Astrocyte (in vitro differentiated cells and primary cell): ENCODE measurements at regions not wholly inside any gene's neighbourhood (a gene's known extent, or its start where the extent isn't known, plus 50 kb on each side); places are given as distances from the start of the nearest gene placed in this dataset.

Experiments used
- DNase-seq: peaks from one replicate; pipeline ENCODE4 v3.0.0-alpha.2; 2010; ENCODE audit warnings: low read depth
- FAIRE-seq: peaks from 2 replicates; lab custom pipeline; 2011; peaks lifted over from hg19 to GRCh38; lab: Jason Lieb, UNC
- H2AFZ ChIP-seq: 2 replicates; pipeline ENCODE4 v1.6.0; 2012; ENCODE audit warnings: low read depth, low read length, inconsistent platforms
- H3K27ac ChIP-seq: 2 replicates; pipeline ENCODE4 v1.5.1; 2011; ENCODE audit warnings: low read depth, low read length, inconsistent platforms
- H3K27me3 ChIP-seq: 2 replicates; pipeline ENCODE4 v1.6.0; 2011; ENCODE audit warnings: low read length, inconsistent platforms; ENCODE audit not compliant: insufficient read depth
- H3K36me3 ChIP-seq: 2 replicates; pipeline ENCODE4 v1.5.1; 2011; ENCODE audit warnings: low read length, inconsistent platforms; ENCODE audit not compliant: insufficient read depth
- H3K4me1 ChIP-seq: 2 replicates; pipeline ENCODE4 v1.5.1; 2011; ENCODE audit warnings: low read length, inconsistent platforms; ENCODE audit not compliant: insufficient read depth
- H3K4me2 ChIP-seq: 2 replicates; pipeline ENCODE4 v1.6.0; 2012; ENCODE audit warnings: low read length, inconsistent platforms
- H3K4me3 ChIP-seq: 2 replicates; pipeline ENCODE4 v1.5.1; 2011; ENCODE audit warnings: low read depth, mild to moderate bottlenecking, low read length, inconsistent platforms; ENCODE audit not compliant: insufficient read depth
- H3K79me2 ChIP-seq: 2 replicates; pipeline ENCODE4 v1.6.0; 2012; ENCODE audit warnings: mild to moderate bottlenecking, low read length, inconsistent platforms; ENCODE audit not compliant: insufficient read depth
- H3K9ac ChIP-seq: 2 replicates; pipeline ENCODE4 v1.6.0; 2012; ENCODE audit warnings: mild to moderate bottlenecking, low read length, inconsistent platforms
- H3K9me3 ChIP-seq: 2 replicates; pipeline ENCODE4 v1.5.1; 2012; ENCODE audit warnings: low read depth, mild to moderate bottlenecking, low read length, inconsistent platforms; ENCODE audit not compliant: insufficient read depth
- H4K20me1 ChIP-seq: 2 replicates; pipeline ENCODE4 v1.6.0; 2012; ENCODE audit warnings: low read length, inconsistent platforms; ENCODE audit not compliant: insufficient read depth
- H3K27ac Mint-ChIP-seq: one replicate; pipeline ENCODE4 v1.8.0; 2021; ENCODE audit warnings: mild to moderate bottlenecking, mixed read lengths; ENCODE audit not compliant: unreplicated experiment
- H3K27me3 Mint-ChIP-seq: one replicate; pipeline ENCODE4 v1.8.0; 2021; ENCODE audit warnings: low read depth, mixed read lengths; ENCODE audit not compliant: unreplicated experiment
- H3K36me3 Mint-ChIP-seq: one replicate; pipeline ENCODE4 v1.8.0; 2021; ENCODE audit warnings: low read depth, mixed read lengths; ENCODE audit not compliant: unreplicated experiment
- H3K4me1 Mint-ChIP-seq: one replicate; pipeline ENCODE4 v1.8.0; 2021; ENCODE audit warnings: low read depth, mixed read lengths; ENCODE audit not compliant: unreplicated experiment
- H3K4me3 Mint-ChIP-seq: one replicate; pipeline ENCODE4 v1.8.0; 2021; ENCODE audit warnings: mild to moderate bottlenecking, moderate library complexity, mixed read lengths; ENCODE audit not compliant: unreplicated experiment
- H3K9me3 Mint-ChIP-seq: one replicate; pipeline ENCODE4 v1.8.0; 2021; ENCODE audit warnings: mild to moderate bottlenecking, mixed read lengths; ENCODE audit not compliant: unreplicated experiment
- CTCF ChIP-seq: IDR thresholded peaks from 2 replicates; pipeline ENCODE4 v1.5.1; 2011; ENCODE audit warnings: low read depth, mild to moderate bottlenecking, inconsistent platforms, low read length, moderate library complexity; ENCODE audit not compliant: insufficient read depth
- EZH2 ChIP-seq: IDR thresholded peaks from 2 replicates; pipeline ENCODE4 v1.6.1; 2012; ENCODE audit warnings: mild to moderate bottlenecking, low read length, inconsistent platforms; ENCODE audit not compliant: insufficient read depth

GRCh38 chr17:54046570-54046969, 223.8 kb downstream of the KIF2B start:
- TF ChIP-seq CTCF = no peak
- TF ChIP-seq EZH2 = no peak
- Mint-ChIP-seq H3K27me3 (no peaks in the 10 kb centered on the region), H3K4me1 (no peaks in the 10 kb centered on the region), H3K9me3 (peaks cover 8% of the 10 kb centered on the region), H3K36me3 (no peaks in the 10 kb centered on the region), H3K27ac (no peak overlapping the region), H3K4me3 (no peak overlapping the region)
- H3K27me3 ChIP-seq = no peaks in the 10 kb centered on the region
- H3K9ac ChIP-seq = no peak overlapping the region
- no peaks in the 10 kb centered on the region for H3K36me3 ChIP-seq
- H3K27ac ChIP-seq = no peak overlapping the region
- FAIRE-seq (no peak), DNase-seq (no peak)
- no peaks in the 10 kb centered on the region for H4K20me1 ChIP-seq
- no peak overlapping the region for H3K4me2 ChIP-seq
- no peaks in the 10 kb centered on the region for H3K79me2 ChIP-seq
- no peak overlapping the region for H3K4me3 ChIP-seq
- no peak overlapping the region for H2AFZ ChIP-seq
- H3K4me1 ChIP-seq = no peaks in the 10 kb centered on the region
- peaks cover 4% of the 10 kb centered on the region for H3K9me3 ChIP-seq

GRCh38 chr17:54063639-54064038, 240.9 kb downstream of the KIF2B start:
- Histone ChIP-seq H3K79me2 (no peaks in the 10 kb centered on the region), H3K9ac (no peak overlapping the region), H3K4me1 (no peaks in the 10 kb centered on the region), H3K27ac (no peak overlapping the region), H3K9me3 (no peaks in the 10 kb centered on the region), H2AFZ (no peak overlapping the region), H3K4me2 (no peak overlapping the region), H3K36me3 (no peaks in the 10 kb centered on the region), H3K4me3 (no peak overlapping the region), H4K20me1 (no peaks in the 10 kb centered on the region), H3K27me3 (no peaks in the 10 kb centered on the region)
- FAIRE-seq (no peak), DNase-seq (no peak)
- Mint-ChIP-seq H3K4me1 (peaks cover 3% of the 10 kb centered on the region), H3K9me3 (peaks cover 5% of the 10 kb centered on the region), H3K36me3 (no peaks in the 10 kb centered on the region), H3K27ac (no peak overlapping the region), H3K27me3 (no peaks in the 10 kb centered on the region), H3K4me3 (no peak overlapping the region)
- TF ChIP-seq EZH2 (no peak), CTCF (no peak)

- Histone ChIP-seq H3K36me3 (no peaks in the 10 kb centered on the region), H3K27ac (no peak overlapping the region), H3K4me2 (no peak overlapping the region), H3K27me3 (no peaks in the 10 kb centered on the region), H3K4me3 (no peak overlapping the region), H4K20me1 (no peaks in the 10 kb centered on the region), H2AFZ (no peak overlapping the region), H3K9me3 (no peaks in the 10 kb centered on the region), H3K4me1 (no peaks in the 10 kb centered on the region), H3K79me2 (no peaks in the 10 kb centered on the region), H3K9ac (no peak overlapping the region)
- Mint-ChIP-seq H3K27me3 (no peaks in the 10 kb centered on the region), H3K27ac (peak overlapping the region; percentile 70), H3K4me1 (peaks cover 3% of the 10 kb centered on the region), H3K9me3 (peaks cover 2% of the 10 kb centered on the region), H3K36me3 (no peaks in the 10 kb centered on the region), H3K4me3 (no peak overlapping the region)
- TF ChIP-seq EZH2 (no peak), CTCF (no peak)
- DNase-seq (no peak), FAIRE-seq (no peak)
These were observed 262.3 kb downstream of the KIF2B start for GRCh38 chr17:54085020-54085419.
